Astrocyte of the spinal cord (primary cell): ENCODE measurements at regions not wholly inside any gene's neighbourhood (a gene's known extent, or its start where the extent isn't known, plus 50 kb on each side); places are given as distances from the start of the nearest gene placed in this dataset.

ENCODE experiments used
- DNase-seq: peaks from one replicate; pipeline ENCODE4 v3.0.0; 2011; ENCODE audit warnings: low read depth, low spot score
- H3K4me3 ChIP-seq: 2 replicates; pipeline ENCODE4 v1.5.1; 2011; ENCODE audit warnings: low read depth, mild to moderate bottlenecking, low read length, moderate library complexity
- CTCF ChIP-seq: IDR thresholded peaks from 2 replicates; pipeline ENCODE4 v1.5.1; 2012; ENCODE audit warnings: low read depth, mild to moderate bottlenecking, low read length, inconsistent platforms
- in situ Hi-C: cut with HindIII; loops from 2 replicates; pipeline ENCODE4 v1.10.0; 2017; ENCODE audit warnings: low sequenced_read_pairs

- in situ Hi-C loops: no loop called here
These were observed 447.8 kb upstream of the MKI67 start for GRCh38 chr10:128573986-128574385.

DNA sequence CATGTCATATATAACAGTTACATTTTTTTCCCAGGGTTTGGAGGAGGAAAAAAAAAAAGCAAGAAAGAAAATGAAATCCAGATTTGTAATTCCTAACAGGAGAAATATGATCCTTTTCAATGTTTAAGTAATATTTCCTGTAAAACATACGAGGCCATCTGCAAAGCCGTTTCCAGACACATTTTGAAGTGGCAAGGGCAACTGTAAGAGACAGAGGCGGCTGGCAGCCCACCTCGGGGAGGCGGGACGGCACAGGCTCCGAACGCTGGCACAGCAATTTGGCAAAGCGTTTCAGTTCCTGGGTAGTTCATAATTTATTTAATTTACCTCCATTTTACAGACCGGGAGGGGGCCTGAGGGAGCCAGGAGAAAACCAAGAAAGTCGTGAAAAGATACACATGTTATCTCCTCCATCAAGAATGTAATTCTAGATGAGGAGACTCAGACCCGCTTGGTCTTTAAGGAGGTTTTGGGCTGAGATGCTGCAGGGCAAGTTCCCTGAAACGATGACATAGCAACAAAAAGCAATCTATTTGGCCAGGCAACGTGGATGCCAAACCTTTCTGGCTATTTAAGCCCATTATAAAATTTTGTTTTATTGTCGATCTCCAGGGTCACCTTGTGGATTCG lies 448.5 kb upstream of the MKI67 start:
- DNase-seq: no peak
- in situ Hi-C loops: no loop called here
- no peak for TF ChIP-seq CTCF
- no peak overlapping the region for H3K4me3 ChIP-seq

More at GRCh38 chr10:128573986-128574385, 447.8 kb upstream of the MKI67 start:
- DNase-seq: no peak
- H3K4me3 ChIP-seq: no peak overlapping the region
- TF ChIP-seq CTCF: no peak

DNA sequence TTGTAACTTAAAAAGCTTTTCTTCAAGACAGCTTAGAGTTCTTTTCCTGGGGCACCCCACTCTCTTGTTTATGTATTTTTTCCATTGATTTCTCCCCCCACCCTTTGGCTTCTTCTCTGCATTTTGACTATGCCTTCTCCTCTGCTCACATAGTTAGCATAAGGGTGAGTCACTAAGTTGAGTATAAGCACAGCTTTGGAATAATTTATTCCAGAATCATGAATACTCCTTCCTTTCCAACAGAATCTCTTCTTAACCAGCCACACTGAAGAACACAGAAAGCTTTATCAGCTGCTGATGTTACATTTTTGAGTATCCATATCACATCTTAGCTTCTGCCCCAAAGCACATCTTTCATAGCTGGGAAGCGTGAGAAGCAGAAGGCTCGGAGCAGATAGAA lies 449.5 kb upstream of the MKI67 start:
- no peak for DNase-seq
- in situ Hi-C loops: no loop called here
- no peak overlapping the region for H3K4me3 ChIP-seq
- TF ChIP-seq CTCF: no peak

DNA sequence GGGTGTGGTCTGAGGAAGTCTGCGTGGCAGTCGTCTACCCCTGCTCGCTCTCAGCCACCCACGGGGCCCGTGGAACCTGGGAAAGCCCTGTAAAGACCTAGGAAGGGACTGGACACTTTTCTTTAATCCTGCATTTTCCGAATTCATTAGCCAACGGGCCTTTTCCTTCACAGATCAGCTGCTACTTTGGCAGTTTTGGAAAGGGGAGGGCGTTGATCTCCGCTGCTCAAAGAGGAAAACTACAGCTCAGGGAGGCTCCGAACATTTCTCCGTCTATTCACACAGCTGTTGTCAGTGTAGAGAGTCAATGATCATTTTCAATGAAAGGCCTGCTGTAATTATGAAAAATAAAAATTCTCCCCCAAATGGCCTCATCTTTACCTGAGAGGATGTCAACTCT lies 450.1 kb upstream of the MKI67 start:
- TF ChIP-seq CTCF: no peak
- no peak overlapping the region for H3K4me3 ChIP-seq
- DNase-seq: no peak
- in situ Hi-C loops: no loop called here

GRCh38 chr10:128576943-128577670 lies 450.9 kb upstream of the MKI67 start:
- no peak for DNase-seq
- no peak overlapping the region for H3K4me3 ChIP-seq
- no peak for TF ChIP-seq CTCF
- in situ Hi-C loops: no loop called here

DNA sequence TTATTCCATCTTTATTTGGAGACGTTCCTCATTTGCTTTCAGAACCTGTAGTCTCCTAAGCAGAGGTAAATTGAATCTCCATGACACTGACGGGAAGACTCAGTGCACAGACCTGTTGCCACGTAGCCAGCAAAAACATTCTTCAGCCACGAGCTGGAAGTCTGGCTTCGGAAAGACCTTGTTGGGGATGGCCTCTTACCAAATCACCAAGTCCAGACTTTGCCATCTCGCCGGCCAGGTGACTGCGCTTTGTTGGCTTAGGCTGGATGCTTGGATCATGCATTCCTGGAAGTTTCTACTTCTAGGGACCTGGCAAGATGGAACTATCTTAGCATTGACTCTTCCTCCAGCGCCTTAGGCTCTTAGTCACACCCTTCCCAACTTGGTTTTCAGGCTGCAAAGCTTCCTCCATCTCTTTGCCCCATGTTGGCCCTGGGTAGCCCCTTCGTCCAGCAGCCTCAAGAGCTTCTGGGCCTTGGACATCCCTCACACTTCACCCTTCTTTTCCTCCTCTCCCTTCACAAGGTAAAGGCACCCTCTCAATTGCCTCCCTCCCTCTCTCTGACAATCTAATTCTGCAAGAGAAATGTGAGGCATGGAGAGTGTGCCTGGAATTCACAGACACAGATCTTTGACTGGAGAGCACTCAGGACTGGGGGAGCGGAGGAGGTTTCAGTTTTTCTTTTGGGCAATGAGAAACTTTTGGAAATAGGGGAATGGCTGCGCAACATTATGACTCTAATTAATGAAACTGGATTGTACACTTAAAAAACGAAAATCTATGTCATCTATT lies 451.9 kb upstream of the MKI67 start:
- H3K4me3 ChIP-seq: no peak overlapping the region
- TF ChIP-seq CTCF: no peak
- DNase-seq: no peak
- in situ Hi-C loops: no loop called here
